ENCODE measurements at regions not wholly inside any gene's neighbourhood (a gene's known extent, or its start where the extent isn't known, plus 50 kb on each side); places are given as distances from the start of the nearest gene placed in this dataset.

DNA sequence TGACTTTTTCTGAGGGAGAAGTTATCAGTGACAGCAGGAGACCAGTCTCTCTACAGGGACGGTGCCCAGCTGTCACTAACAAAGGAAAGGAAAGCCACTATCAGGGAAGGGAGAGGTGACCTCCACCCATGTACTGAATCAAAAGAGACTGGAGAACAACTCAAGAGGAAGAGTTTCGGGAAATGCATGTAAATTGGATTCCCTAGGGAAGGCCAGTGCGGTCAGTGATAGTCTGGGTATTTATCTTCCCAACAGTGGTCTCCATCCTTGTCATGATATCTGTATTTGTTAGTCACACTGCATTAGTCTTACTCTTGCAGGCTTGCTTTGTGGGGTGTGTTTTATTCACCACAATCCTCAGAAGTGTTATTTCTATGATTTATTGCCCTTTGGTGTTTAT lies 193.4 kb upstream of the KIRREL3 start:
- Histone ChIP-seq H3K27ac (no peak overlapping the region), H3K9me3 (no peaks in the 10 kb centered on the region), H3K4me1 (no peaks in the 10 kb centered on the region), H3K36me3 (no peaks in the 10 kb centered on the region), H3K27me3 (ENCODE audit: low read depth) (no peaks in the 10 kb centered on the region), H3K4me3 (no peak overlapping the region)
- TF ChIP-seq, protein P1, sequence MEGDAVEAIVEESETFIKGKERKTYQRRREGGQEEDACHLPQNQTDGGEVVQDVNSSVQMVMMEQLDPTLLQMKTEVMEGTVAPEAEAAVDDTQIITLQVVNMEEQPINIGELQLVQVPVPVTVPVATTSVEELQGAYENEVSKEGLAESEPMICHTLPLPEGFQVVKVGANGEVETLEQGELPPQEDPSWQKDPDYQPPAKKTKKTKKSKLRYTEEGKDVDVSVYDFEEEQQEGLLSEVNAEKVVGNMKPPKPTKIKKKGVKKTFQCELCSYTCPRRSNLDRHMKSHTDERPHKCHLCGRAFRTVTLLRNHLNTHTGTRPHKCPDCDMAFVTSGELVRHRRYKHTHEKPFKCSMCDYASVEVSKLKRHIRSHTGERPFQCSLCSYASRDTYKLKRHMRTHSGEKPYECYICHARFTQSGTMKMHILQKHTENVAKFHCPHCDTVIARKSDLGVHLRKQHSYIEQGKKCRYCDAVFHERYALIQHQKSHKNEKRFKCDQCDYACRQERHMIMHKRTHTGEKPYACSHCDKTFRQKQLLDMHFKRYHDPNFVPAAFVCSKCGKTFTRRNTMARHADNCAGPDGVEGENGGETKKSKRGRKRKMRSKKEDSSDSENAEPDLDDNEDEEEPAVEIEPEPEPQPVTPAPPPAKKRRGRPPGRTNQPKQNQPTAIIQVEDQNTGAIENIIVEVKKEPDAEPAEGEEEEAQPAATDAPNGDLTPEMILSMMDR (IDR thresholded peaks at IDR 0.05): no peak
- intact Hi-C loops (cut with DNase I): no loop called here
- ATAC-seq (no peak), DNase-seq (no peak)

- ATAC-seq: no peak
- intact Hi-C loops (cut with DNase I): no loop called here
- H3K36me3 ChIP-seq: no peaks in the 10 kb centered on the region
- H3K27ac ChIP-seq: no peak overlapping the region
- no peaks in the 10 kb centered on the region for H3K4me1 ChIP-seq
- no peak for DNase-seq
- TF ChIP-seq, protein P1 (IDR thresholded peaks at IDR 0.05): no peak
- no peaks in the 10 kb centered on the region for H3K27me3 ChIP-seq (ENCODE audit: low read depth)
- no peak overlapping the region for H3K4me3 ChIP-seq
- no peaks in the 10 kb centered on the region for H3K9me3 ChIP-seq
Measured at GRCh38 chr11:127191689-127192088, 191.1 kb upstream of the KIRREL3 start.

DNA sequence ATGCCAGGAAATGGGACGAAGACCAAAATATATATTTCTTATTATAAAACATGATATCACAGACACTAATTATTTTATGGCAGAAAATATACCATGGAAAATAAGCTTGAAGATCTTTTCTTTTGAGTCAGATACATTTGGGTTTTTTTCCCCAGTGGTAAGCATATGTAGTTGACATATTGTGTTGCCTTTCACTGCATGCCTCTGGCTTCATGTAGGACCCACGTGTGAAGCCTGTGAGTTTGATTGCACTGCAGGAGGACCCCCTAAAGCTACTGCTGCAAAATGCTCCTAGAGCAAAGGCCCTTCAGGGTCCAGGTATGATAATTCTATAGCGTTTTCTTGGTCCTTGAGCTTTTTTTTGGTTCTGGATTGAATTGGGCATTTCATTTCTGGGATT lies 190.7 kb upstream of the KIRREL3 start:
- no peaks in the 10 kb centered on the region for H3K36me3 ChIP-seq
- ATAC-seq: no peak
- H3K27me3 ChIP-seq (ENCODE audit: low read depth): no peaks in the 10 kb centered on the region
- intact Hi-C loops (cut with DNase I): no loop called here
- DNase-seq: no peak
- no peaks in the 10 kb centered on the region for H3K4me1 ChIP-seq
- no peak overlapping the region for H3K27ac ChIP-seq
- TF ChIP-seq, protein P1 (IDR thresholded peaks at IDR 0.05): no peak
- H3K4me3 ChIP-seq: no peak overlapping the region
- H3K9me3 ChIP-seq: no peaks in the 10 kb centered on the region

GRCh38 chr11:127182586-127183203 lies 182.1 kb upstream of the KIRREL3 start:
- H3K4me1 ChIP-seq: no peaks in the 10 kb centered on the region
- no peak overlapping the region for H3K4me3 ChIP-seq
- no peak overlapping the region for H3K27ac ChIP-seq
- intact Hi-C loops (cut with DNase I): no loop called here
- H3K36me3 ChIP-seq: no peaks in the 10 kb centered on the region
- H3K27me3 ChIP-seq (ENCODE audit: low read depth): no peaks in the 10 kb centered on the region
- no peaks in the 10 kb centered on the region for H3K9me3 ChIP-seq
- no peak for ATAC-seq
- TF ChIP-seq, protein P1 (IDR thresholded peaks at IDR 0.05): no peak
- no peak for DNase-seq

DNA sequence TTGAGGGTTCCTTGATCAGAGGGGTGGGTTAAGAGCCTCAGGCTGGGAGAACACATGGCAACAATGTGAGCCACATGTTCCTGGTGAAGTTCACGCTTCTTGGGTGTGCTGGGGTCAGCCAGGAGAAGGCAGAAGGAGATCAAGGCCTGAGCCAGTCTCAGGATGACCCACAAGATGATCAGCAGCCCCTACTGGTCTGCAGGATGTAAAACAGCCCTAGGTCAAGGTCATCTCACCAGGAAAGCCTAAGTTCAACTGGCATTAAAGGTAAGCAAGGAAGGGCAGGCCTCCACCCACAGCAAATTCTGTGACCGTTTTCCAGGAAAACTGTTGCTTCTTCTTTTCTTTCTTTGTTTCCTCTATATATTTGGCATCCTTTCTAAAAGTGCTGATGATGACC lies 156.7 kb upstream of the KIRREL3 start:
- intact Hi-C loops (cut with DNase I): no loop called here
- no peaks in the 10 kb centered on the region for H3K36me3 ChIP-seq
- H3K4me3 ChIP-seq: no peak overlapping the region
- H3K27ac ChIP-seq: no peak overlapping the region
- ATAC-seq (no peak), DNase-seq (no peak)
- no peaks in the 10 kb centered on the region for H3K27me3 ChIP-seq (ENCODE audit: low read depth)
- TF ChIP-seq, protein P1 (IDR thresholded peaks at IDR 0.05): no peak
- no peaks in the 10 kb centered on the region for H3K4me1 ChIP-seq
- no peaks in the 10 kb centered on the region for H3K9me3 ChIP-seq

Data from lower lobe of right lung (tissue), 2 donors.